ENCODE measurements at regions not wholly inside any gene's neighbourhood (a gene's known extent, or its start where the extent isn't known, plus 50 kb on each side); places are given as distances from the start of the nearest gene placed in this dataset.

DNA sequence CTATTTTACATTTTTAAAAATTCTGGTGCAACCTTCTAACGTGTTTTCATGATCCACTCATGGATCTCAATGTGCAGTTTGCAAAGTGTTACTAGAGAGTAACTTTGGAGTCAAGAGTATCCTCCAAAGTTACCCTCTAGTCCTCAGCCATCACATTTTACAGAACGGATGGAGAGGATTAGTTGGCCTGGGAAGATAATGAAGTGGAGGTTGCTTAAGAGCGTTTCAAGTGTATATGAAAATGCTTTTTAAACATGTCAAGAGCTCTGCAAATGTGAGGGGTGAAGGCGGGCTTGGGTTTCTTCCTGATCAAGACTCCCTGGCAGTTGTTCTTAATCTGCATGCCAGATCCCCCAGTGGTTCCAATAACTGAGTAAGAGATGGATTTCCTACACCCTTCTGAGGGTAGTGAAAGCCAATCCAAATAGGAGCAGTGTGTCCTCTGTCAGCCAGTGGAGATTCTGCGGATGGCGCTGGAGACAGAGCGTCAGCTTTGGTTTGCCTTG lies 299.4 kb upstream of the NPVF start:
- Mint-ChIP-seq H3K9me3 (ENCODE audit: low read depth) (no peaks in the 10 kb centered on the region), H3K27me3 (peaks cover 14% of the 10 kb centered on the region), H3K4me1 (ENCODE audit: low read depth) (no peaks in the 10 kb centered on the region), H3K4me3 (ENCODE audit: low read depth) (no peak overlapping the region), H3K36me3 (ENCODE audit: insufficient read depth) (no peaks in the 10 kb centered on the region), H3K27ac (no peak overlapping the region)
- TF ChIP-seq, protein P1, sequence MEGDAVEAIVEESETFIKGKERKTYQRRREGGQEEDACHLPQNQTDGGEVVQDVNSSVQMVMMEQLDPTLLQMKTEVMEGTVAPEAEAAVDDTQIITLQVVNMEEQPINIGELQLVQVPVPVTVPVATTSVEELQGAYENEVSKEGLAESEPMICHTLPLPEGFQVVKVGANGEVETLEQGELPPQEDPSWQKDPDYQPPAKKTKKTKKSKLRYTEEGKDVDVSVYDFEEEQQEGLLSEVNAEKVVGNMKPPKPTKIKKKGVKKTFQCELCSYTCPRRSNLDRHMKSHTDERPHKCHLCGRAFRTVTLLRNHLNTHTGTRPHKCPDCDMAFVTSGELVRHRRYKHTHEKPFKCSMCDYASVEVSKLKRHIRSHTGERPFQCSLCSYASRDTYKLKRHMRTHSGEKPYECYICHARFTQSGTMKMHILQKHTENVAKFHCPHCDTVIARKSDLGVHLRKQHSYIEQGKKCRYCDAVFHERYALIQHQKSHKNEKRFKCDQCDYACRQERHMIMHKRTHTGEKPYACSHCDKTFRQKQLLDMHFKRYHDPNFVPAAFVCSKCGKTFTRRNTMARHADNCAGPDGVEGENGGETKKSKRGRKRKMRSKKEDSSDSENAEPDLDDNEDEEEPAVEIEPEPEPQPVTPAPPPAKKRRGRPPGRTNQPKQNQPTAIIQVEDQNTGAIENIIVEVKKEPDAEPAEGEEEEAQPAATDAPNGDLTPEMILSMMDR (IDR thresholded peaks at IDR 0.05; ENCODE audit: unreplicated experiment), result no peak
- DNase-seq (ENCODE audit: low spot score, unreplicated experiment), result no peak

DNA sequence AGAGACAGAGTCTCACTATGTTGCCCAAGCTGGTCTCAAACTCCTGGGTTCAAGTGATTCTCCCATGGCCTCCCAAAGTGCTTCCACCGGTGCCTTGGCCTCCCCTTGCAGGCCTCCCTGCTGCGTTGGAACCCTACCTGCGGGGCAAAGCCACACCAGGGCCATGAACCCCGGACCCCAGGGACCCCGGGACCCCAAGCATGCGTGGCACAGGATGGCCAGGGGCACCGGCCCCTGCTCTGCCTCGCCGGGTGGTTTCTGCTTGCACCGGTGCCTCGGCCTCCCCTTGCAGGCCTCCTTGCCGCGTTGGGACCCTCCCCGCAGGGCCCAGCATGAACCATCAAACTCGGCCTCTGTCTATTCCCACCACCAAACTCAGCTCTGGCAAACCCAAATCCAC lies 301.0 kb upstream of the NPVF start:
- Mint-ChIP-seq H3K27me3 (peaks cover 9% of the 10 kb centered on the region), H3K36me3 (ENCODE audit: insufficient read depth) (no peaks in the 10 kb centered on the region), H3K9me3 (ENCODE audit: low read depth) (no peaks in the 10 kb centered on the region), H3K4me3 (ENCODE audit: low read depth) (no peak overlapping the region), H3K27ac (no peak overlapping the region), H3K4me1 (ENCODE audit: low read depth) (no peaks in the 10 kb centered on the region)
- TF ChIP-seq, protein P1 (IDR thresholded peaks at IDR 0.05; ENCODE audit: unreplicated experiment), result no peak
- no peak for DNase-seq (ENCODE audit: low spot score, unreplicated experiment)

DNA sequence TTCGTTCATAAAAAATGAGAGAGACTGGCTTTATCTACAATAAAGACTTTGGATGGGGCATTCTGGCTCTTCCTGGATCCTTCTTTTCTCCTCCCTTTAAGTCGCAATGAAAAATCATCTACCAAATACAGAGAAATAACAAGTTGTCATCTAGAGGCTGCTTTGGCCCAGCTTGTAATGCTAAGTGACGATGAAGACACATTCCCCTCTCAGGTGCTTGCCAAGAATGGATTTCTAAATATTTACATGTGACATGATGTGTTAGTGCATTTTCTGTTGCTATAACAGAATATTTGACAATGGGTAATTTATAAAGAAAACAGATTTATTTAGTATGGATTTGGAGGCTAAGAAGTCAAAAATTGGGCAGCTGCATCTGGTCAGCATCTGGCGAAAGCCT lies 308.6 kb upstream of the NPVF start:
- H3K27ac Mint-ChIP-seq, result no peak overlapping the region
- no peak overlapping the region for H3K4me3 Mint-ChIP-seq (ENCODE audit: low read depth)
- H3K36me3 Mint-ChIP-seq (ENCODE audit: insufficient read depth), result no peaks in the 10 kb centered on the region
- H3K4me1 Mint-ChIP-seq (ENCODE audit: low read depth), result peaks cover 5% of the 10 kb centered on the region
- TF ChIP-seq, protein P1 (IDR thresholded peaks at IDR 0.05; ENCODE audit: unreplicated experiment), result no peak
- no peaks in the 10 kb centered on the region for H3K9me3 Mint-ChIP-seq (ENCODE audit: low read depth)
- peaks cover 10% of the 10 kb centered on the region for H3K27me3 Mint-ChIP-seq
- DNase-seq (ENCODE audit: low spot score, unreplicated experiment), result no peak

GRCh38 chr7:25537662-25538375 lies 309.5 kb upstream of the NPVF start:
- TF ChIP-seq, protein P1 (IDR thresholded peaks at IDR 0.05; ENCODE audit: unreplicated experiment), result no peak
- Mint-ChIP-seq H3K4me1 (ENCODE audit: low read depth) (peaks cover 8% of the 10 kb centered on the region), H3K9me3 (ENCODE audit: low read depth) (no peaks in the 10 kb centered on the region), H3K27ac (no peak overlapping the region), H3K36me3 (ENCODE audit: insufficient read depth) (no peaks in the 10 kb centered on the region), H3K4me3 (ENCODE audit: low read depth) (no peak overlapping the region), H3K27me3 (peaks cover 10% of the 10 kb centered on the region)
- DNase-seq (ENCODE audit: low spot score, unreplicated experiment), result no peak

DNA sequence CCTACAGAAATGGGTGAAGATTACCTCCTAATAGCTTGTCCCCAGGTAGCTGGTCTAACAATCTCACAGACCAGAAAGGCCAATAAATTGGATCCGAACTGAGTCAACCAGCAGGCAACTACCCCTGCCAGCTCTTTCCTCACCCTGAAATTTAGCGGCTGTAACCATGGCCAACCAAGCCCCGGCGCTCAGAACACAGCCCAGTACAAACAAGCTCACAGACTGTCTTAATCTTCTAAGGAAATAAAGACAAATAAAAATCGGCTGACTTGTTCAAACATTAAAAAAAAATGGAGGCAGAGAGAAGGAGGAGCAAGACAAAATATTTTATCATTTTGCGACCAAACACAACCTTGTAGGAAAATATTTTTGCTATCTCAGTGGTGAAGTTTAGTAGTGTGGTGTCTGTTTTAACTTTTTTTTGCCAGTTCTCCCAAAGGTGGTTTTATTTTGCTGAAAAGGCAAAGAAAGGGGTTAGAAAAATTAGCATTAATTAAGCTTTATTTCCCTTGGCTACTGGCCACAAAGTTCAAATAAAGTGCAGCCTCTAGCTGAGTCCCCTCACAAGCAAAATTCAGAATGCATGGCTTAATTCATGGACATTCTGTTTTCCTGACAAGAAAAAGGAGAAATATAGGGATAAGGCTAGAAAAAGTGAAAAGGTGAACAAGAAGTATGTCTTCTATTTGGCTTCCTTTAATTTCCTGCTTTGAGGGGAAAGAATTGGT lies 313.0 kb upstream of the NPVF start:
- peaks cover 9% of the 10 kb centered on the region for H3K4me1 Mint-ChIP-seq (ENCODE audit: low read depth)
- H3K4me3 Mint-ChIP-seq (ENCODE audit: low read depth), result no peak overlapping the region
- DNase-seq (ENCODE audit: low spot score, unreplicated experiment), result no peak
- TF ChIP-seq, protein P1 (IDR thresholded peaks at IDR 0.05; ENCODE audit: unreplicated experiment), result no peak
- no peak overlapping the region for H3K27ac Mint-ChIP-seq
- H3K9me3 Mint-ChIP-seq (ENCODE audit: low read depth), result no peaks in the 10 kb centered on the region
- H3K36me3 Mint-ChIP-seq (ENCODE audit: insufficient read depth), result no peaks in the 10 kb centered on the region
- peaks cover 18% of the 10 kb centered on the region for H3K27me3 Mint-ChIP-seq

All from progenitor cell of endocrine pancreas (in vitro differentiated cells).